H1 (cell line): ENCODE measurements at regions not wholly inside any gene's neighbourhood (a gene's known extent, or its start where the extent isn't known, plus 50 kb on each side); places are given as distances from the start of the nearest gene placed in this dataset.

Source experiments
- CTCF ChIA-PET: fragments of 300-600 bp; sonication (Branson Sonifier 250); formaldehyde crosslinking; loops from one replicate; lab custom pipeline; 2021; ENCODE audit not compliant: partially characterized antibody; lab: Charles Lee
- POLR2A ChIA-PET: fragments of 300-600 bp; sonication (Branson Sonifier 250); formaldehyde crosslinking; loops from one replicate; lab custom pipeline; 2021; ENCODE audit warnings: inconsistent platforms; ENCODE audit not compliant: partially characterized antibody; lab: Charles Lee
- DNase-seq, 2 experiments: peaks; one replicate each; pipeline versions ENCODE4 v3.0.0 to v3.0.0-alpha.2; 2010 to 2022; ENCODE audit warnings: low spot score in 2 of 2, low read depth in 1 of 2, mixed read lengths in 1 of 2
- FAIRE-seq: peaks from 2 replicates; lab custom pipeline; 2011; peaks lifted over from hg19 to GRCh38; lab: Jason Lieb, UNC
- H2AFZ ChIP-seq: 2 replicates; pipeline ENCODE4 v1.8.1; 2012; ENCODE audit warnings: low read length, inconsistent platforms
- H2AK5ac ChIP-seq: 2 replicates; pipeline ENCODE4 v1.6.1; 2013; ENCODE audit warnings: low read depth, low read length
- H2BK120ac ChIP-seq: replicated peaks from 2 replicates; pipeline ENCODE3; 2013; ENCODE audit warnings: low read depth, low read length, inconsistent platforms
- H2BK12ac ChIP-seq: 2 replicates; pipeline ENCODE4 v1.6.1; 2013; ENCODE audit warnings: low read depth, low read length
- H2BK15ac ChIP-seq: 2 replicates; pipeline ENCODE4 v1.6.1; 2013; ENCODE audit warnings: low read length
- H2BK20ac ChIP-seq: 2 replicates; pipeline ENCODE4 v1.6.1; 2013; ENCODE audit warnings: low read length
- H2BK5ac ChIP-seq: 2 replicates; pipeline ENCODE4 v1.6.1; 2013; ENCODE audit warnings: low read depth, low read length
- H3K14ac ChIP-seq: 2 replicates; pipeline ENCODE4 v1.6.1; 2013; ENCODE audit warnings: inconsistent platforms; ENCODE audit not compliant: insufficient read length
- H3K18ac ChIP-seq: 2 replicates; pipeline ENCODE4 v1.6.1; 2013; ENCODE audit warnings: low read length; ENCODE audit errors: extremely low read depth
- H3K23ac ChIP-seq: 2 replicates; pipeline ENCODE4 v1.6.1; 2013; ENCODE audit warnings: inconsistent platforms; ENCODE audit not compliant: insufficient read length
- H3K23me2 ChIP-seq: 2 replicates; pipeline ENCODE4 v1.6.1; 2013; ENCODE audit warnings: low read depth, low read length
- H3K27ac ChIP-seq: 2 replicates; pipeline ENCODE4 v1.6.1; 2011; ENCODE audit warnings: low read depth, low read length, inconsistent platforms
- H3K27me3 ChIP-seq, 4 experiments: replicated peaks in 1 of 4; 1 replicate in 1 of 4; 2 replicates in 3 of 4; pipeline versions ENCODE4 v1.6.1 to v1.8.1; 2011 to 2013; ENCODE audit warnings: low read length in 3 of 4, mild to moderate bottlenecking in 3 of 4, inconsistent platforms in 2 of 4, mixed read lengths in 2 of 4, moderate library complexity in 1 of 4; ENCODE audit not compliant: control insufficient read depth in 3 of 4, insufficient read depth in 3 of 4; ENCODE audit errors: extremely low read depth in 1 of 4
- H3K36me3 ChIP-seq, 4 experiments: 2 replicates each; pipeline versions ENCODE4 v1.6.1 to v1.8.1; 2011 to 2013; ENCODE audit warnings: mild to moderate bottlenecking in 4 of 4, low read length in 3 of 4, moderate library complexity in 2 of 4, control low read depth in 1 of 4, inconsistent platforms in 1 of 4; ENCODE audit not compliant: insufficient read depth in 4 of 4, control insufficient read depth in 2 of 4
- H3K4ac ChIP-seq: replicated peaks from 2 replicates; pipeline ENCODE3; 2013; ENCODE audit warnings: low read length, low read depth, mixed read lengths, inconsistent platforms; ENCODE audit not compliant: insufficient read length
- H3K4me1 ChIP-seq, 4 experiments: replicated peaks in 1 of 4; 1 replicate in 1 of 4; 2 replicates in 3 of 4; pipeline versions ENCODE4 v1.6.1 to v1.8.1; 2011 to 2013; ENCODE audit warnings: low read length in 3 of 4, inconsistent platforms in 2 of 4, mixed read lengths in 1 of 4; ENCODE audit not compliant: insufficient read depth in 4 of 4, control insufficient read depth in 3 of 4
- H3K4me2 ChIP-seq, 2 experiments: 2 replicates each; pipeline versions ENCODE4 v1.6.1 to v1.8.1; 2011 to 2013; ENCODE audit warnings: low read depth in 2 of 2, low read length in 2 of 2, control low read depth in 1 of 2, inconsistent platforms in 1 of 2, mild to moderate bottlenecking in 1 of 2; ENCODE audit not compliant: insufficient read depth in 1 of 2
- H3K4me3 ChIP-seq, 4 experiments: fragments of 200-600, 300-600 bp in 1 of 4; sonication (generic), shearing (Covaris generic), sonication (Bioruptor Twin) in 1 of 4; 2 replicates each; pipeline versions ENCODE4 v1.5.1 to v1.8.1; 2011 to 2016; ENCODE audit warnings: low read length in 4 of 4, low read depth in 3 of 4, control low read depth in 2 of 4, inconsistent platforms in 2 of 4, mild to moderate bottlenecking in 2 of 4, mixed read lengths in 1 of 4, moderate library complexity in 1 of 4; ENCODE audit not compliant: insufficient read depth in 2 of 4; ENCODE audit errors: extremely low read depth in 1 of 4
- H3K56ac ChIP-seq: replicated peaks from 2 replicates; pipeline ENCODE3; 2013; ENCODE audit warnings: low read depth, mild to moderate bottlenecking, mixed read lengths, low read length, inconsistent platforms; ENCODE audit not compliant: insufficient read length
- H3K79me1 ChIP-seq: 2 replicates; pipeline ENCODE4 v1.6.1; 2013; ENCODE audit warnings: low read depth, low read length, control low read depth
- H3K79me2 ChIP-seq, 2 experiments: 2 replicates each; pipeline versions ENCODE4 v1.6.1 to v1.8.1; 2012 to 2013; ENCODE audit warnings: low read length in 2 of 2, mild to moderate bottlenecking in 2 of 2, inconsistent platforms in 1 of 2; ENCODE audit not compliant: insufficient read depth in 2 of 2, control insufficient read depth in 1 of 2
- H3K9ac ChIP-seq, 4 experiments: replicated peaks in 1 of 4; 1 replicate in 1 of 4; 2 replicates in 3 of 4; pipeline versions ENCODE4 v1.6.1 to v1.8.1; 2011 to 2013; ENCODE audit warnings: low read depth in 3 of 4, low read length in 3 of 4, control low read depth in 2 of 4, mild to moderate bottlenecking in 2 of 4, moderate library complexity in 2 of 4, inconsistent platforms in 1 of 4; ENCODE audit errors: extremely low read depth in 1 of 4
- H3K9me3 ChIP-seq, 2 experiments: 2 replicates each; pipeline versions ENCODE4 v1.6.1 to v1.8.1; 2012 to 2013; ENCODE audit warnings: mild to moderate bottlenecking in 2 of 2, moderate library complexity in 2 of 2, control low read depth in 1 of 2, inconsistent platforms in 1 of 2, low read depth in 1 of 2, low read length in 1 of 2, mixed read lengths in 1 of 2; ENCODE audit not compliant: insufficient read depth in 2 of 2
- H4K20me1 ChIP-seq, 2 experiments: replicated peaks in 1 of 2; 2 replicates each; pipeline versions ENCODE3 to v1.8.1; 2011 to 2013; ENCODE audit warnings: inconsistent platforms in 2 of 2, low read length in 2 of 2, mild to moderate bottlenecking in 1 of 2; ENCODE audit not compliant: insufficient read depth in 2 of 2, control insufficient read depth in 1 of 2
- H4K5ac ChIP-seq: 2 replicates; pipeline ENCODE4 v1.6.1; 2013; ENCODE audit warnings: low read length, low read depth, mixed read lengths, inconsistent platforms; ENCODE audit not compliant: insufficient read length
- H4K8ac ChIP-seq: 2 replicates; pipeline ENCODE4 v1.8.0; 2013; ENCODE audit warnings: mild to moderate bottlenecking, moderate library complexity, low read length, inconsistent platforms; ENCODE audit not compliant: insufficient read depth; ENCODE audit errors: extremely low read depth
- H4K91ac ChIP-seq: replicated peaks from 2 replicates; pipeline ENCODE3; 2013; ENCODE audit warnings: low read length, mixed read lengths, inconsistent platforms; ENCODE audit not compliant: insufficient read length
- ATF2 ChIP-seq: IDR thresholded peaks from 2 replicates; pipeline ENCODE4 v1.6.1; 2012; ENCODE audit warnings: low read length, inconsistent platforms
- BACH1 ChIP-seq: IDR thresholded peaks from 2 replicates; pipeline ENCODE4 v1.6.1; 2012; ENCODE audit warnings: low read length, improper control_type of control experiment
- CBX5 ChIP-seq: fragments of 300-800, 300-1000 bp; sonication (generic); IDR thresholded peaks from 2 replicates; pipeline ENCODE4 v1.7.1; 2016; ENCODE audit warnings: antibody characterized with exemption, low read length, low read depth
- CHD2 ChIP-seq: IDR thresholded peaks from 2 replicates; pipeline ENCODE4 v1.6.1; 2012; ENCODE audit warnings: low read length, improper control_type of control experiment
- CTBP2 ChIP-seq: IDR thresholded peaks from 2 replicates; pipeline ENCODE4 v1.7.0; 2011; ENCODE audit warnings: borderline replicate concordance, mild to moderate bottlenecking, moderate library complexity, mixed read lengths, low read length; ENCODE audit not compliant: insufficient read depth, insufficient read length
- EZH2 ChIP-seq: fragments of 200-600 bp; sonication (generic); IDR thresholded peaks from 2 replicates; pipeline ENCODE4 v1.7.1; 2012; ENCODE audit warnings: low read depth, mild to moderate bottlenecking, moderate library complexity, low read length, inconsistent platforms; ENCODE audit not compliant: severe bottlenecking
- GTF2F1 ChIP-seq: IDR thresholded peaks from 2 replicates; pipeline ENCODE4 v1.6.1; 2012; ENCODE audit warnings: low read depth, low read length, improper control_type of control experiment, borderline replicate concordance
- KDM1A ChIP-seq: fragments of 200-600, 300-600 bp; sonication (generic); IDR thresholded peaks from 2 replicates; pipeline ENCODE4 v1.7.1; 2016; ENCODE audit warnings: mild to moderate bottlenecking, low read length, borderline replicate concordance
- POLR2AphosphoS5 ChIP-seq: IDR thresholded peaks from 2 replicates; pipeline ENCODE4 v1.6.1; 2011; ENCODE audit warnings: low read depth, low read length
- POU5F1 ChIP-seq: IDR thresholded peaks from 2 replicates; pipeline ENCODE4 v1.6.1; 2011; ENCODE audit warnings: low read depth, mild to moderate bottlenecking, low read length, moderate library complexity
- RBBP5 ChIP-seq: IDR thresholded peaks from 2 replicates; pipeline ENCODE4 v1.7.1; 2012; ENCODE audit warnings: low read depth, mild to moderate bottlenecking, inconsistent platforms, low read length, moderate library complexity, borderline replicate concordance
- SIRT6 ChIP-seq: IDR thresholded peaks from one replicate; pipeline ENCODE4 v1.7.1; 2012; ENCODE audit warnings: low read length, inconsistent platforms
- TBP ChIP-seq: IDR thresholded peaks from 2 replicates; pipeline ENCODE4 v1.6.1; 2011; ENCODE audit warnings: low read depth, low read length, improper control_type of control experiment
- TEAD4 ChIP-seq: IDR thresholded peaks from 2 replicates; pipeline ENCODE4 v1.6.1; 2012; ENCODE audit warnings: low read depth, low read length, inconsistent platforms, mixed read lengths
- WGBS, 2 experiments: shearing (Covaris generic) in 1 of 2; methylation state at CpG; one replicate each; pipeline versions ENCODE4 v1.1.6 to v1.1.7; 2013 to 2015; ENCODE audit warnings: low lambda C conversion rate in 2 of 2, mixed read lengths in 2 of 2, inconsistent platforms in 1 of 2, low coverage in 1 of 2, missing lambda C conversion rate in 1 of 2; ENCODE audit not compliant: insufficient replicate concordance in 2 of 2, insufficient coverage in 1 of 2, insufficient read length in 1 of 2; ENCODE audit errors: extremely low coverage in 1 of 2, missing lambda C conversion rate in 1 of 2; 5-methylcytosine and 5-hydroxymethylcytosine counted together

- H4K5ac ChIP-seq: no peak overlapping the region
- no peak overlapping the region for H2AK5ac ChIP-seq
- no peak overlapping the region for H3K18ac ChIP-seq
- no peak overlapping the region for H3K4me2 ChIP-seq
- H3K27ac ChIP-seq: no peak overlapping the region
- H3K9ac ChIP-seq: no peak overlapping the region
- H3K14ac ChIP-seq: no peak overlapping the region
- H2AFZ ChIP-seq: no peak overlapping the region
- H4K20me1 ChIP-seq: no peaks in the 10 kb centered on the region
- no peak overlapping the region for H3K56ac ChIP-seq
- no peak overlapping the region for H2BK15ac ChIP-seq
- H2BK12ac ChIP-seq: no peak overlapping the region
- WGBS, 2 experiments: 90 to 100% methylated on average over 1 of the region's 3 CpGs
- H4K8ac ChIP-seq: no peak overlapping the region
- CTCF ChIA-PET: no interaction called here
- H2BK5ac ChIP-seq: no peak overlapping the region
- no peak overlapping the region for H3K4me3 ChIP-seq
- no peaks in the 10 kb centered on the region for H3K79me1 ChIP-seq
- peaks cover 6% of the 10 kb centered on the region; the same call in 1 of the 2 replicates for H3K23me2 ChIP-seq
- no peaks in the 10 kb centered on the region for H3K36me3 ChIP-seq
- no peak overlapping the region for H2BK120ac ChIP-seq
- DNase-seq (peak in 1 of 2 experiments; percentile 96), FAIRE-seq (no peak)
- H3K79me2 ChIP-seq: no peaks in the 10 kb centered on the region
- H2BK20ac ChIP-seq: no peak overlapping the region
- no peak overlapping the region for H3K23ac ChIP-seq
- H4K91ac ChIP-seq: no peak overlapping the region
- no peaks in the 10 kb centered on the region for H3K27me3 ChIP-seq
- H3K4me1 ChIP-seq: no peaks in the 10 kb centered on the region
- POLR2A ChIA-PET: no interaction called here
- no peaks in the 10 kb centered on the region for H3K9me3 ChIP-seq
- no peak overlapping the region for H3K4ac ChIP-seq
- TF ChIP-seq ATF2 (no peak), CHD2 (no peak), POLR2AphosphoS5 (no peak), CTBP2 (no peak), KDM1A (no peak), RBBP5 (no peak), TBP (no peak), SIRT6 (no peak), EZH2 (no peak), CBX5 (no peak), GTF2F1 (no peak), POU5F1 (no peak), BACH1 (no peak), TEAD4 (no peak)
Measured at GRCh38 chrY:10627116-10627515, 1099.4 kb downstream of the TSPY10 start.
